Nephron progenitor cell (in vitro differentiated cells): ENCODE measurements at regions not wholly inside any gene's neighbourhood (a gene's known extent, or its start where the extent isn't known, plus 50 kb on each side); places are given as distances from the start of the nearest gene placed in this dataset.
"Not testable (repeated sequence)": the region's sequence is repeated elsewhere in the genome, so short reads cannot be mapped to it uniquely, and the experiment has no call there.

Experiments
- DNase-seq: peaks from one replicate; pipeline ENCODE4 v3.0.0; 2021
- H3K27ac Mint-ChIP-seq: 2 replicates; pipeline ENCODE4 v1.8.0; 2021; ENCODE audit warnings: mild to moderate bottlenecking, moderate library complexity, mixed read lengths
- H3K27me3 Mint-ChIP-seq: 2 replicates; pipeline ENCODE4 v1.8.0; 2021; ENCODE audit warnings: mild to moderate bottlenecking, low read depth, mixed read lengths; ENCODE audit not compliant: poor library complexity
- H3K36me3 Mint-ChIP-seq: 2 replicates; pipeline ENCODE4 v1.8.0; 2021; ENCODE audit warnings: low read depth, mixed read lengths
- H3K4me1 Mint-ChIP-seq: 2 replicates; pipeline ENCODE4 v1.8.0; 2021; ENCODE audit warnings: mixed read lengths
- H3K4me3 Mint-ChIP-seq: 2 replicates; pipeline ENCODE4 v1.8.0; 2021; ENCODE audit warnings: mild to moderate bottlenecking, moderate library complexity, mixed read lengths
- H3K9me3 Mint-ChIP-seq: 2 replicates; pipeline ENCODE4 v1.8.0; 2021; ENCODE audit warnings: mild to moderate bottlenecking, moderate library complexity, mixed read lengths
- TF ChIP-seq, protein P1 (sequence below): fragments of 200-600 bp; sonication (generic); IDR thresholded peaks from 2 replicates; pipeline ENCODE4 v1.5.0; 2021; ENCODE audit warnings: antibody characterized with exemption

DNA sequence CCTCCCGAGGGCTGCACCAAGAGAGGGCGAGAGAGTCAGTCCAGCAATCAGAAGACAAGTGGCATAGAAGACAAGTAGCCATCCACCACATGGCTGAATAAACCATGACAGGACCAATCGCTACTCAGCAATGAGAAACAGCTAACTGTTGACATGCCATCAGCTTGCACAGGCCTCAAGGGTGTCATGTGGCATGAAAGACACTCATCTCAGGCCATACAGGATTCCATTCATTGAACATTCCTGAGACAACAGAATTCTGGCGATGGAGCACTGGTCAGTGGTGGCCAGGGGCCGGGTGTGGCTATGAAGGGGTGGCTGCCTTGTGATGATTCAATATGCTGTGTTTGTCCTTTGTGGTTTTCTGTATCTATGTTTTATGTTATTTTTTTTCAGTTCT, 182.0 kb downstream of the ADRA2C start:
- not testable (repeated sequence) for H3K27ac Mint-ChIP-seq, H3K36me3 Mint-ChIP-seq, H3K9me3 Mint-ChIP-seq, H3K27me3 Mint-ChIP-seq, DNase-seq, H3K4me3 Mint-ChIP-seq, H3K4me1 Mint-ChIP-seq

DNA sequence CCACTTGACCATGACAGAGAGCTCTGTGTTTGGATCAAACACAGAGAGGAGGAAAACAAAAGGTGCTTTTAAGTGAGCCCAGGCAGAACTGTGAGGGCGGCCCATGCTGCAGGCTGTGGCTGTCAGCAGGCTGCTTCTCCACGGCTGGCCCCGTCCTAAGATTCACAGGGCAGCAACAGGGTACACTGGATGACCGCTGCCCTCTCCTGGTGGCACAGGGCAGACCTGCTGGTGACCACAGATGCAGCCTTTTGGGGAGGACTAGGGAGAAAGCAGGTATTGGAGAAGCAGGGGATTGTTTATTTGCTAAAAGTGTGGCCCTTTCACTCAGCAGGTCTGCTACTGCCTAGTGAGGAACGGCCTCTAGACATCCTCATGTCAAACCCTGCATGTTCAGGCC, 183.7 kb downstream of the ADRA2C start:
- TF ChIP-seq, protein P1, sequence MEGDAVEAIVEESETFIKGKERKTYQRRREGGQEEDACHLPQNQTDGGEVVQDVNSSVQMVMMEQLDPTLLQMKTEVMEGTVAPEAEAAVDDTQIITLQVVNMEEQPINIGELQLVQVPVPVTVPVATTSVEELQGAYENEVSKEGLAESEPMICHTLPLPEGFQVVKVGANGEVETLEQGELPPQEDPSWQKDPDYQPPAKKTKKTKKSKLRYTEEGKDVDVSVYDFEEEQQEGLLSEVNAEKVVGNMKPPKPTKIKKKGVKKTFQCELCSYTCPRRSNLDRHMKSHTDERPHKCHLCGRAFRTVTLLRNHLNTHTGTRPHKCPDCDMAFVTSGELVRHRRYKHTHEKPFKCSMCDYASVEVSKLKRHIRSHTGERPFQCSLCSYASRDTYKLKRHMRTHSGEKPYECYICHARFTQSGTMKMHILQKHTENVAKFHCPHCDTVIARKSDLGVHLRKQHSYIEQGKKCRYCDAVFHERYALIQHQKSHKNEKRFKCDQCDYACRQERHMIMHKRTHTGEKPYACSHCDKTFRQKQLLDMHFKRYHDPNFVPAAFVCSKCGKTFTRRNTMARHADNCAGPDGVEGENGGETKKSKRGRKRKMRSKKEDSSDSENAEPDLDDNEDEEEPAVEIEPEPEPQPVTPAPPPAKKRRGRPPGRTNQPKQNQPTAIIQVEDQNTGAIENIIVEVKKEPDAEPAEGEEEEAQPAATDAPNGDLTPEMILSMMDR = peak; percentile 37
- H3K4me3 Mint-ChIP-seq, H3K36me3 Mint-ChIP-seq, H3K27ac Mint-ChIP-seq, H3K9me3 Mint-ChIP-seq, H3K4me1 Mint-ChIP-seq, H3K27me3 Mint-ChIP-seq: not testable (repeated sequence)
- peak; percentile 68 for DNase-seq

DNA sequence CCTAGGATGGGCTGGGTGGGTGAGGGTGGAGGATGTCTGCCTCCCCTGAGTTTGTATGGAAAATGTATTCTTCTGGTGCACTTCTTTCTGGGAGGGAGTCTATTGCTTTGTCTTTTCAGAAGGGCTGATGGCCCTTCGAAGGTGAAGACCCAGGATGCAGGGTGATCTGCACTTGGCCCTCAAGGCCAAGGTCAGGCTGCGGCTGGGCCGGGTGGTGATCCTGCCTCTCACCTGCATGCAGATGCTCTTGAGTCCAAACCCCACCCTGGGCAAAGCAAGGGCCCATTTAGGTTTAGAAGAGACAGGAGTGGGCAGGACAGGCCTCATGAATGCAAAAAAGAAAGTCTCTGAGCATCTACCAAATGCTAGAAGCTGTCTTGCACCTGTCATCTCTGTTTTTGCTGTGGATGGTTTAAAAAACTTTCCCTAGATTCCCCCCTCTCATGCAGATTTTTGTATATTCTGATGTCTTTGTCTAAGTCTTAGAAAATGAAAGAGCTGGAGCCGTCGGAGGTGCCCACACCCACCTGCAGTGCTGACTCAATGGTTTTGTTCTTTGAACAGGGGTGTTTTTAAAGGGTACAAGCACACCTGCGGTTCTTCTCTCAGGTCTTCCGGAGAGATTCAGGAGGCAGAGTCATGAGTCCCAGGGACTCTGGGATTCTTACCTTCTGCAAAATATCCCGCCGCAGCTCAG, 186.4 kb downstream of the ADRA2C start:
- not testable (repeated sequence) for H3K4me3 Mint-ChIP-seq, H3K27ac Mint-ChIP-seq, H3K9me3 Mint-ChIP-seq, H3K27me3 Mint-ChIP-seq, H3K36me3 Mint-ChIP-seq, DNase-seq
- peaks cover 17% of the 10 kb centered on the region for H3K4me1 Mint-ChIP-seq

DNA sequence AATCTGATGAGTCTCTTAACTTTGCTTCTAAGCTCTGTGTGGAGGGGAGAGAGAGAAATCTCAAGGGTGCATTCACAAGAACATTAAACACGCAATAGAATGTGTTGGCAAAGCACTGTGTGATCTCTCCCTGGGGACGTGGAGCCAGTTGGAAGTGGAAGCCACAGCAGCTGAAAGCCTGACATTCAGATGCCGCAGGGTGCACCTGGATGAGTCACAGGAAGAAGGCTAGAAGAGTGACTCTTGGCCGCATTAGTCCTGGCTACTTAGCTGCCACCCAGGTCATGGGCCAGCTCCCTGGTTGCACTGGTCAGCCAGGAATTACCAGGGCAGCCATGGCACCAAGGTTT, 186.9 kb downstream of the ADRA2C start:
- H3K4me1 Mint-ChIP-seq = peaks cover 17% of the 10 kb centered on the region
- H3K9me3 Mint-ChIP-seq, H3K27me3 Mint-ChIP-seq, H3K4me3 Mint-ChIP-seq, DNase-seq, H3K36me3 Mint-ChIP-seq, H3K27ac Mint-ChIP-seq: not testable (repeated sequence)

DNA sequence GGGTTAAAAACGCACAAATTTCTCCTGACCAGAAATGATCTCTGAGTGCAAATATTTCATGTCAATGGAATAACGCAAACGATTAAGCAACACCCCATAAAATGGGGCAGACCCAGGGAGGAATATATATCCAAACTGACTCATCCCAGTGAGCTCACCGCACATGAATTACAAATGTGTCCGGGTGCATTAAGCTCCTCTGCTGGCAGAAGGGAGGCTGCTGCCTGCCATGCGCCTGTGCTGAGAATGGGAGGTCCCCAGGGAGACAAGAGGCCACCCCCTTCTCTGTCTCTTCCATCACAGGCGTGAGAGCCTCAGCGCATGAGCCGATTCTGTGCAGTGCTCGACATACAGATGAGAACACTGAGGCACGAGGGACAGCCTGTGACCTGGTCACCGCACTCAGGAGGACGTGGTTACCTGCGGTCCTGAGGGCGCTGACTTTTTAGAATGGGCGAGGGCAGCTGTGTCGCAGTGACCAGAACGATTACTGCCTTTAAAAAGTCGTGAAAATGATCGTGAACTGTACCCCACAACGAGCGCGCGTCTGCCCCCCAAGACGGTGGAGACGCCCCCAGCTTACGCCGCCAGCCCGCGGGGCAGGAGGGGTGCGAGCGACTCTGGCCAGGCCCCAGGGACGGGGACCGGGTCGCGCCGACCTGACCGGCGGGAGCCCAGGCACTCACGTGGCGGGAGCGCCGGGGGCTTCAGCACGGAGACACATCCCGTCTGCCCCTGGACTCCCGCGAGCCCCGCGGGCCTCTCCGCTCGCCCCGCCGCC, 188.5 kb downstream of the ADRA2C start:
- H3K36me3 Mint-ChIP-seq, H3K9me3 Mint-ChIP-seq, H3K27me3 Mint-ChIP-seq, H3K27ac Mint-ChIP-seq: not testable (repeated sequence)
- H3K4me3 Mint-ChIP-seq = peak overlapping the region; percentile 91
- DNase-seq = peak; percentile 45
- H3K4me1 Mint-ChIP-seq = peaks cover 17% of the 10 kb centered on the region

DNA sequence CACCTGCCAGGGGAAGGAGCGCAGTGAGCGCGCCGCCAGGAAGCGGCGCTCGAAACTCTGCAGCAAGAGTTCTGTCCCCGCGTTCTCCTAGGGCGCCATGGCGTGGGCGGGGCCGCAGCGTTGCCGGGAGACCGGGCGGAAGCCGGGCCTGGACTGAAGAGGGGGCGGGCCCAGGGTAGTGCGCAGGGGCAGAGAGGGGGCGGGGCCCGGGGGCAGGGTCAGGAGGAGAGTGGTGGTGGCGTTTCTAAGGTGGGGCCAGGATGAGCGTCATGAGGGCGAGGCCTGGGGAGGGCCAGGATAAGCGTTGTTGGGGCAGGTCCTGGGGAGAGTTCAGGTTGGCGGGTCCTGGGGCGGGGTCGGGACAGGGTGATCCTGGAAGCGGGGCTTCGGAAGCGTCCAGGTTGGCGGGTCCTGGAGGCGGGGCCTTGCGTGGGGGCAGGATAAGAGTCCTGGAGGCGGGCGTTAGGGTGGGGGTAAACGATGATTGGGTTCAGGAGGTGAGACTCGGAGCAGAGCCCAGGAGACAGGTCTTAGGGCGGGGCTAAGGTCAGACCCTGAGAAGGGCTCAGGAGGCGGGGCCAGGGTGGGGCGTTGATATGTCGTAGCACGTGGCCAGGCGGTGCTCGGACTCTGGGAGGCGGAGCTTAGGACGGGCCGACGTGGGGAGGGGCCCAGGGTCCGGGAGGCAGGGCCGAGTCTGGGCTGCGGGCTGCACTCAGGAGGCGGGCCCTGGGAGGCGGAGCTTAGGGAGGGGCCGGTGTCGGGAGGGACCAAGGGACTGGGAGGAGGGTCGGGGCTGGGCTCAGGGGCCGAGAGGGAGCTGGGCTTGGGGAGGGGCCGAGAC, 189.4 kb downstream of the ADRA2C start:
- Mint-ChIP-seq H3K4me3 (peak overlapping the region; percentile 91), H3K4me1 (peaks cover 17% of the 10 kb centered on the region), H3K27ac (peak overlapping the region; percentile 96)
- not testable (repeated sequence) for H3K9me3 Mint-ChIP-seq, H3K36me3 Mint-ChIP-seq, H3K27me3 Mint-ChIP-seq
- peak; percentile 99 for DNase-seq

DNA sequence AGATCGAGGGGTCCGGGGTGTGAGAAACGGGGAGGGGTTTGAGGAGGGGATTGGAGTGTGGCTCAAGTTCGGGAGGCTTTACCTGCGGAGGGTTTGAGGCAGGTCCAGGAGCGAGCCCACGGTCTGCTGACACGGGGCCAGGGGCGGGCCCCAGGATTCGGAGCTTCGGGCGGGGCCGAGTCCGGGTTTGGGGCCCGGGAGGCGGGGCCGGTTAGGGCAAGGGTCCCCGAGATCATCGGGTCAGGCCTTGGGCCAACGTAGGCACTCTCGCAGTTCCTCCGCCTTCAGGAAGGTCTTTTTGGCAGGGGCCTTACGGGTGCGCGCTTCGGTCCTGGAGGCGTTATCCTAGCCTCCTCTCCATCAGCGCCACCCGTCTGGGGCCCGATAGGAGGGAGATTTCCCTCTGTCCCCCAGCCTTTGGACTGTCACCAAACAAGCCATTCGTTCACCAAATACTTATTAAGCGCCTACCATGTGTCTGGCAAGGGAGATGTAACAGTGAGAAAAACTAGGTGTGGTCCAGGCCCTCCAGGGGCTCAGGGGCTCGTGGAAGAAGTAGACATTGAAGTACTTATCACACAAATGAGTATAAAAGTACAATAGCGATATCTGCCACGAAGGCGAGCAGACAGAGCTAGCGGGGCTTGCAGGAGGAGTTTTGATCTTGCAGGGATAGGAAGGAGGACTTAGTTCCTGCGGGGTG, 190.1 kb downstream of the ADRA2C start:
- Mint-ChIP-seq H3K4me3 (peak overlapping the region; percentile 91), H3K4me1 (peaks cover 20% of the 10 kb centered on the region)
- not testable (repeated sequence) for H3K27ac Mint-ChIP-seq, DNase-seq, H3K27me3 Mint-ChIP-seq, H3K36me3 Mint-ChIP-seq, H3K9me3 Mint-ChIP-seq

DNA sequence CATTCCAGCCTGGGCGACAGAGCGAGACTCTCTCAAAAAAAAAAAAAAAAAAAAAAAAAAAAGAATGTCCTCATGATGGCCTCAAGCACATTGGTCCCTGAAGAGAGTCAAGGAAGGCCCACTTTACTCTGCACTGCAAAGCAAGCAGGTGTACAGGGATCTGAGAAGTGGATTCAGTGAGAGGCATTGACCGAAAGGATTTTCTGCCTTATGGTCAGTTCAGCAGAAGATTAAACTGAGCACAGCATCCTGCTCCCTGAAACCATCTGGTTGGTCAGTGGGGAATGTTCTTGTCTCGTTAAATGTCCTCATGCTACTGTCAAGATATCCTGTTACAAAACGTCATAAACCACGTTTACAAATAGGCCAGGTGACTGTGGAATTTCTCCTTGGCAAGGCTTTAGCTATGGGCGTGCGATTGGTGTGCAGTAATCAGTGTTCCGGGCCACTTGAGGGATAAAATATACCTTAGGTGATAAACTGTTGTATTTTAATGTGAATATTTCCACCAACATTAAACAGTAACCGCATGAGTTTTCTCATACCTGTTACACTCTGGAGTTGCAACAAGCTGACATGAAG, 195.0 kb downstream of the ADRA2C start:
- H3K36me3 Mint-ChIP-seq = not testable (repeated sequence)

DNA sequence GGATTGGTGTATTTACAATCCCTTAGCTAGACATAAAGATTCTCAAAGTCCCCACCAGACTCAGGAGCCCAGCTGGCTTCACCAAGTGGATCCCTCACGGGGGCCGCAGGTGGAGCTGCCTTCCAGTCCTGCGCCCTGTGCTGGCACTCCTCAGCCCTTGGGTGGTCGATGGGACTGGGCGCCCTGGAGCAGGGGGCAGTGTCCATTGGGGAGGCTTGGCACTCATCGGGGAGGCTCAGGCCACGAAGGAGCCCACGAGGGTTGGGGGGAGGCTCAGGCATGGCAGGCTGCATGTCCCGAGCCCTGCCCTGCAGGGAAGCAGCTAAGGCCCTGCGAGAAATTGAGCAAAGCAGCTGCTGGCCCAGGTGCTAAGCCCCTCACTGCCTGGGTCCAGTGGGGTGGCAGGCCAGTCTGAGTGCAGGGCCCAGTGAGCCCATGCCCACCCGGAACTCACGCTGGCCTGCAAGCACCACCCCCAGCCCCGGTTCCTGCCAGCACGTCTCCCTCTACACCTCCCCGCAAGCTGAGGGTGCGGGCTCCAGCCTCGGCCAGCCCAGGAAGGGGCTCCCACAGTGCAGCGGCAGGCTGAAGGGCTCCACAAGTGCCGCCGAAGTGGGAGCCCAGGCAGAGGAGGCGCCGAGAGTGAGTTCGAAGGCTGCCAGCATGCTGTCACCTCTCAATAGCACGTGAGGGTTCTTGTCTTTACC, 198.5 kb downstream of the ADRA2C start:
- not testable (repeated sequence) for H3K4me3 Mint-ChIP-seq, H3K9me3 Mint-ChIP-seq, DNase-seq, H3K4me1 Mint-ChIP-seq, H3K27ac Mint-ChIP-seq, H3K36me3 Mint-ChIP-seq
- H3K27me3 Mint-ChIP-seq = peaks cover 10% of the 10 kb centered on the region

More for the DNA sequence above, 195.0 kb downstream of the ADRA2C start:
- peaks cover 15% of the 10 kb centered on the region for H3K4me1 Mint-ChIP-seq
- not testable (repeated sequence) for DNase-seq, H3K27ac Mint-ChIP-seq, H3K9me3 Mint-ChIP-seq, H3K27me3 Mint-ChIP-seq, H3K4me3 Mint-ChIP-seq

DNA sequence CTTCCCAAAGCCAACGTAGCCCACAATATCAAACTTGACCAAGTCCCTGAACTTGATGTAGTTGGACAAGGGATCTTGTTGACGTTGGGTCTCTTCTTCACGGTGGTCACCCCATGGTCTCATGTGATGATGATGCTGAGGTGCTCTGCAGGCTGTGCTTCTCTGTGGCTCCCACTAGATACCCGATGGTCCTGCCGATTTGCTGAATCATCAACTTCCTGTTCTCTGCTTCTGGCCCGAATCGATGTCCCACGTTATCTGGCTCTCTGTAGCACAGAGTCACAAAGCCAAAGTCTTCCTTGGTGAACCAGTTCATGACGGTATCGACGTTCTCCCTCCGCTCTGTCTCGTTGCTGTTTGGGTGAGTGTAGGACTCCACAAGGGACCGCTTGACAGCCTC, 201.0 kb downstream of the ADRA2C start:
- not testable (repeated sequence) for H3K9me3 Mint-ChIP-seq, H3K27ac Mint-ChIP-seq, H3K4me1 Mint-ChIP-seq, H3K4me3 Mint-ChIP-seq, DNase-seq, H3K36me3 Mint-ChIP-seq
- peaks cover 17% of the 10 kb centered on the region for H3K27me3 Mint-ChIP-seq

DNA sequence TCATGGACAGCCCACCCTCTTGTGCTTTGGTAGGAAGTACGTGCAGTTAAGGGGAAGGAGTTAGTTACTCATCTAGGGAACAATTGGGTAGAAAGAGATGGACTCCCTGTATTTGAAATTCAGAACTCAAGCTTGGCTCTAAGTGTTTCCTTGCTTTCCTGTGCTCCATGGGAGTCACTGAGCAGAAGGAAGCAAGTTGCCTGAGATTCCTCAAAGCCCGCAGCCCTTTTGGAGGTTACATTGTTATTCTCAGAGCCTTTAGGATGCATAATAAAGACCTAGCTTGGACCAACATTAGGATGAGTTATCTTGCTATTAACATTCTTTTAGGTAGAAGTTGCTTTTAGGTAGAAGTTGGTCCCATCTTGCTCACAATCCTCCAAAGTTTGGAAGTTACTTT, 206.4 kb downstream of the ADRA2C start:
- Mint-ChIP-seq H3K9me3 (peaks cover 11% of the 10 kb centered on the region), H3K27me3 (peaks cover 30% of the 10 kb centered on the region)
- H3K4me3 Mint-ChIP-seq, H3K4me1 Mint-ChIP-seq, DNase-seq, H3K27ac Mint-ChIP-seq, H3K36me3 Mint-ChIP-seq: not testable (repeated sequence)

DNA sequence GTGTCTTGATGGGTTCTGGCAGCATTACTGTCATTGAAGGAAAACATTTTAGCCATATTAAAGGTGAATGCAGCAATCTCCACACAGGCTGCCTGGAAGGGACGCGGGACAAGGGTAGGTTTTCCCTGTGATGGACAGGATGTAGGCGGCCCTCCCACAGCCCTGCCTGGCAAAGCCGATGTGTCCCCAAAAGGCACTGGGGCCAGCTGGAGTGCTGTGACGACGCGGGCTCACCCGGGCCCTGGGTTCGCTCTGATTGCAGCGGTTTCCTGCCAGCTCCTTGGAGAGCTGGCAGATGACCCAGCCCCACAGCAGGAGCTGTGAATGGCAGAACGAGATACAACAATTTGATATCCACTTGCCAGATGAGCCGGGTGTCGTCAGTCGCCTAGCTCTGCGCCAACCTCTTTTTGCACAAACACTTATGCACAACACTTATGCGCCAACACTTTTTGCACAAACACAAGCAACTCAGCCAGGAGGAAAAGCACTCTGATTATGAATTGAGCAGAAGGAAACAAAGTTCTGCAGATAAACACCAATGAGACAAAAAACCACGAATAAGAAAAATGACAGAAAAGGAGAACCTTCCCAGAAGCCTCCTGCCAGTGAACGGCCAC, 207.5 kb downstream of the ADRA2C start:
- H3K27ac Mint-ChIP-seq, DNase-seq, H3K4me3 Mint-ChIP-seq, H3K36me3 Mint-ChIP-seq, H3K4me1 Mint-ChIP-seq: not testable (repeated sequence)
- Mint-ChIP-seq H3K27me3 (peaks cover 27% of the 10 kb centered on the region), H3K9me3 (peaks cover 11% of the 10 kb centered on the region)
